GM18507 (cell line): ENCODE measurements at regions not wholly inside any gene's neighbourhood (a gene's known extent, or its start where the extent isn't known, plus 50 kb on each side); places are given as distances from the start of the nearest gene placed in this dataset.

Experiments
- DNase-seq: peaks from one replicate; pipeline ENCODE4 v3.0.0; 2011; ENCODE audit warnings: low read depth; ENCODE audit not compliant: insufficient read length; ENCODE audit errors: extremely low spot score
- FAIRE-seq: peaks from 2 replicates; lab custom pipeline; 2011; peaks lifted over from hg19 to GRCh38; lab: Jason Lieb, UNC

DNA sequence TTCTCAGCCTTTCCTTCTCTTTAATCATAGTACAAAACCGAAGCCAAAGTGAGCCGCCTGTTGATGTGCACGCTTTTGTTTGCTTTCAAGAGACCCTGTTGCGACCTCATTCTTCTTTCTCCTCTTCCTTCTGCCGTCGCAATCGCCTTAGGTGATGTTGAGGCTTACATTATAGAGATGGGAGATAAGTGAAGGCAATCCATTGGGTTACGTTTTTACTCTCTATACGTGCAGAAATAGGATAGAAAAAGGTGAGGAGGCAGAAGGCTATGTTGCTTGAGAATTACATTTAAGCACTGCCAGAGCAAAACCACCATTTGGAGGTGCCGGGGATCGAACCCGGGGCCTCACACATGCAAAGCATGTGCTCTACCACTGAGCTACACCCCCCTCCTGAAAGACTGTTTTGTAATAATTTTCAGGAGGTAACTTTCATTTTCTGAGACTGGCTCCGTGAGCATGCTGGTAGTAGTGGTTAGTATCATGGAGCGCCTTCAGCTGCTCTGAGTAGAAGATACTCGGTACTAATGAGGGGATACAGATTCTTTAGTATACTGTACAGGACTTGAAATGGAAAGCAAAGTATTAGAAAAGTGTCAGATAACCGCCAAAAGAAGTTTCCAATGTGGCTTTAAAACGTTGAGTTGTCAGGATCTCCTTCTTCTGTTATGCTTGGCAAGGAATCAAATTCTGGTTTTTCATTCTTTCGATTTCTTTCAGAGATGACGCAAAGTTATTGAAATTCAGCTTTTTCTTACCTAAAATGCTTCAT, 165.6 kb downstream of the TRIM27 start:
- DNase-seq = no peak

DNA sequence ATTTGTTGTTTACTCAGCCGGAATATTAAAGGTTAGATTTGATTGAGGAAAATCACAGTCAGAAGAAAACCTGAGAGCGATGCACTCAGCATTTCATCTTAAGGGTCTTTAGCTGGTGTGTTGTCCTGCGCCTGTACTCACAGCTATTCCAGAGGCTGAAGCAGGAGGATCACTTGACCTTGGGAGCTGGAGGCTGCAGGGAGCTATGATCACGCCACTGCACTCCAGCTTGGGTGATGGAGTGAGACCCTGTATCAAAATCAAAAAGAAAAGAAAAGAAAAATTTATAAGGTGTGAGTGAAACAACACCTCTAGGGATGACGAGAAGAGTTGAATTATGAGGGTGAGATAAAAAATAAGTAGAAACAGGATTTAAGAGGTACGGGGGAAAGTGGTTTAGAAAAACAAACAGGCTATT, 165.0 kb downstream of the TRIM27 start:
- DNase-seq (no peak), FAIRE-seq (no peak)

More for the DNA sequence above, 165.6 kb downstream of the TRIM27 start:
- FAIRE-seq = no peak

DNA sequence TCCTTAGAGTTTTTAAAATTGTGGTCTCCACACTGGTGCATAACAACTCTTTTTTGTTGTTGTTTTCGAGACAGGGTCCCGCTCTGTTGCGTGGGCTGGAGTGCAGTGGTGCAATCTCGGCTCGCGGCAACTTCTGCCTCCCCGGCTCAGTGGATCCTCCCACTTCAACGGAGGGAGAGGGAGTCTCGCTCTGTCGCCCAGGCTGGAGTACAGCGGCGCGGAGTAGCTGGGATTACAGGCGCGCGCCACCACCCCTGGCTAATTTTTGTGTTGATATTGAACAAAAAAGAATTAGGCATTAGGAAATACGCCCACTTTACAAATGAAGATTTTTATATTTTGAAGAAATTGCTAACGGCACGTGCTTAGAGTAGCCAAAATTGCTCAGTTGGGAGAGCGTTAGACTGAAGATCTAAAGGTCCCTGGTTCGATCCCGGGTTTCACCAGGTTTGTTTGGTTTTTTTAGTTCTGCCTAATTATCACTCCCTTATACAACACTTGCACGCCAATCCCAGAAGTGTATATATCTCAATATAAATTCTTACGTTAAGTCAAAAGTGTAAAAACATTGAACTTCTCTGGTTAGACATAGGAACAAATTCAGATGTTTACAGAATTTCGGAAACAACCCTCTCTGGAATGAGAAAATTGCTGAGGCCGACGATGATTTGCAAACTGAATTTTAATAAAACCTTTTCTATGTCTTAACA, 159.6 kb downstream of the TRIM27 start:
- no peak for DNase-seq
- FAIRE-seq = no peak

DNA sequence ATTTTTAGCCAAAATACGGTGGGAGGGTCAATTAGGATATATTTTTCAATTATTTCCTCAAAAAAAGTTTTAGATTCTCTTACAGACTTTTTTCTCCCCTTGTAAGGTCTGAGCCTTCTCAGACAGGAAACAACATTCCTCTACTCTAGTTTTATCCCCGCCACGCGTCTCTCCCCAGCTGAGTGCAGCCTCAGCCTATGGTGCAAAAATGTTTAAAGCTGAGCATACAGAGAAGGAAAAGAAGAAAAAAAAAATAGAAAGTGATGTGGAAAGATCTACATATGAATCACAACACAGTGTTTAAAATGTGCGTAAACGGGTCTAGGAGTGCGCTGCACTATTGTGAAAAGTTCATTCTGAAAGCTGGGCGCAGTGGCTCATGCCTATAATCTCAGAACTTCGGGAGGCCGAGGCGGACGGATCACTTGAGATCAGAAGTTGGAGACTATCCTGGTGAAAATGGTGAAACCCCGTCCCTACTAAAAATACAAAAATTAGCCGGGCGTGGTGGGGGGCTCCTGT, 159.0 kb downstream of the TRIM27 start:
- FAIRE-seq = no peak
- no peak for DNase-seq

DNA sequence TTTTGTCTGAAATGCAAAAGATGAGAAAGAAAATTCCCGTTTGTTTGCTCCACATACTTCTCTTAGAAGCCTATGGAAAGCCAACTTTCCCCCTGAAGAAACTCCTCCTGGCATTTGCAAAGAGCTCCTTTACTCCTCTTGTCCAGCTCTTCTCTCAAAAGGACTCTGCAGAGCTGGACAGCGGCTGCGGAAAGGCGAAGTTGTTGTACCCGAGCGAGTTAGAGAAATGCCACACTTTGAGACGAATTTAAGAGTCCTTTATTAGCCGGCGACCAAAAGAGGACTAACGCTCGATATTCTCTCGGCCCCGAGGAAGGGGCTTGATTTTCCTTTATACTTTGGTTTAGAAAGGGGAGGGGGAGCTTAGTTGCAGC, 157.8 kb downstream of the TRIM27 start:
- DNase-seq (no peak), FAIRE-seq (no peak)

DNA sequence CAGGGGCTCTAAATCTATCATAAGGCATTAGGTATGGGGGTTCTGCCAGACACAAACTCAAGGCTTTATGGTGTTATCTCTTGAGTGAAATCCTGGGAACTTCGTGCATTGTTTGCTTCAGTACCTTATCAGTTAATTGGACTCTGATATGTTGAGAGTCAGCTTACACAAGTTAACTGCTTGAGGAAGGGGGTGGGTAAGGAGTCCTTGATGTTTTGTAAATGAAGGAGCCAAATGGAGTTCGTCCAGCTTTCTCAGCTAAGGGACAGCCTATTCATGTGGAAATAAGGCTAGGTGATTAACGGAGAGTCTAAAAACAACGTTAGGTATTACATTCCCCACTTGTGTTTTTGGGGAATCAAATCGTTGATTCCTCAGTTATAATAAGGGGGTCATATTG, 157.4 kb downstream of the TRIM27 start:
- DNase-seq = no peak
- FAIRE-seq = no peak

DNA sequence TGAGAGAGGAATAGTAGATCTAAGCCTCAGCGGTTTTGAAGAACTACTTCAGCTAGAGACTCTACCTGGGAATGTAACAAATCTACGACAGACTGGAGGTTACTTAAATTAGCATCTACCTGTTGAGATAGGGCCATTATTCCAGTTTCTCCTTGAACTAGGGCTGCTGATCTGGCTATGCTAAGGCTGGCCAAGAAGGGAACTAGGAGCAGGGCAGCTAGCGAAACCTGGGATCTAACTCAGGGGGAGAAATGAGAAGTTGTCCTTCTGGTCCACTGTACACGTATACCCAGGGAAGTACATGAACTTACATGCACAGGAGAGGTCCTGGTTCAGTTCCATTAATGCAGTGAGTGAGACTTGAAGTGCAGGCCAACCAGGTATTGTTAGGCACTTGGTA, 156.7 kb downstream of the TRIM27 start:
- DNase-seq = no peak
- no peak for FAIRE-seq

DNA sequence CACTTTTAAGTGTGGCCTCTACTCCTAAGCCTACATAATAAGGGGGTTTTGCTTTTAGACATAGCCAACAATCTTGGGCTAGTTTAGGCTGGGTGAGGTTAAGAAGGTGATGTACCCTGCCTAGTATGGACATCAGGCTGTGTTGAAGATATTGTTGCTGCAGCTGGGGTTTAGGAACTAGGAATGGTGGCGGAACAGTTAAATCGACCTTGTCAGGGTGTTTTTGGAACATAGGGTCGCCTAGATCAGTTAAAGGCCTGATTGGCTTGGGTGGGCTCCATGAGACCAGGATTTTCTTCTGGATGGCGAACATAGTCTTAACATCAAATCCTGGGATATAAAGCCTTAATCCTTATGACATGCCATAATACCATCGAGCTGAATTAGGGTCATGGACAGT, 156.1 kb downstream of the TRIM27 start:
- DNase-seq (no peak), FAIRE-seq (no peak)

DNA sequence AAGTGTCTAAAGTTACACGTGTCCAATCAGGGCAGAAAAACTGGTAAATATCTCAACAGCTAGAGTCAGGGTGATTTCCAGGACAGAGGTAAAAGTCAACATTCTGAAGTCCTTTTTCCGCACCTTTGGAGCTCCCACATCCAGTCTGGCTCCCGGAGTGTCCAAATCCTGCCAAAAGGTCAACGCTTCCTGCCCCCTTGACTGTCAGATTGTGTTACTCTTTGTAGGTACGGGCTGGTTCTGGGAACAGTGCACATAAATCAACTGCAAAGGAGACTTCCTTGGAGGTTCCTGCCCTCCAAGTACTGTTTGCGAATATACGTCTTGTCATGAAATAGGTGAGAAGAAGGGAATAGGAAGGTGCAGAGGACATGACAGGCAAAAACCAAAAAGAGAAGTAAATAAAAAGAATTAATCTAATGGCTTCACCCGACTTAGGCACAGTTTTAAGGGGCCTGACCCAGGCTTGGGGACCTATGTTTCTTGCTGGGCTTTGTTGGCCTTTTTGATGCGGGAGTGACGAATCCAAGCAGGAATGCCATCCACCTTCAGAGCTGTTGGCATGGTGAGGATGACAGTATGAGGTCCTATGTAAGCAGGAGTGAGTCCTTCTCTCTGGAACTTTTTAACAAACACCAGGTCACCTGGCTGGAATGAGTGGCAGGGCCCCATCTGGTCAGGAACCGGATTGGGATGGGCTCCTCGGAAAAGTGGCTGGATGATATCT, 155.4 kb downstream of the TRIM27 start:
- FAIRE-seq = no peak

DNA sequence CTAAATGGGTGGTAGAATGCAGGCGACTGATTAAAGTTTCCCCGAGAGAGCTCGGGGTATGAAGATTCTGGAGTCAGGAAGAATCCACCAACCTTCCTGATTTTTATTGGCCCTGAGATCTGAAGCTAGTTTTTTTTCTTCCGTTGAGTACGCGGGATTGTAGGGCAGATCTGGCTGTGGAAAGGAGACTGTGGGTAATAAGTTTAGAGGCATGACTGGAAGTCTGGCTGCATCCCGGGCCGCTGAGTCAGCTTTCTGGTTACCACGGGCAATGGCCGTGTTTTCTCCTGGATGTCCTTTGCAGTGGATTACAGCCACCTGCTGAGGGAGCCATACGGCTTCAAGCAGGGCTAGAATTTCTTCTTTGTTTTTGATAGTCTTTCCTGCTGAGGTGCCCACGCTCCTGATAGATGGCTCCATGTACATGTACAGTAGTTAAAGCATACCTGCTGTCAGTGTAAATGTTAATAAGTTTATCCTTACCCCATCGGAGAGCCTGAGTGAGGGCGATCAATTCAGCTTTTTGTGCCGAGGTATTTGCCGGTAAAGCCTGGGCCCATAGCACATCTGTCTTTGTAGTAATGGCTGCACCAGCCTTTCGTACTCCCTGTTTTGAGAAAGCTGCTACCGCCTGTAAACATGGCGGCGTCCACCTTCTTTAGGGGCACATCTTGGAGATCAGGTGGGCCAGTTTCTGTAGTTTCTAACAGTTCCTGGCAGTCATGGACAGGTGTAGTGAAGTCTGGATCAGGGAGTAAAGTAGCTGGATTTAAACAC, 154.0 kb downstream of the TRIM27 start:
- no peak for DNase-seq
- FAIRE-seq = no peak

More for the DNA sequence above, 155.4 kb downstream of the TRIM27 start:
- no peak for DNase-seq

DNA sequence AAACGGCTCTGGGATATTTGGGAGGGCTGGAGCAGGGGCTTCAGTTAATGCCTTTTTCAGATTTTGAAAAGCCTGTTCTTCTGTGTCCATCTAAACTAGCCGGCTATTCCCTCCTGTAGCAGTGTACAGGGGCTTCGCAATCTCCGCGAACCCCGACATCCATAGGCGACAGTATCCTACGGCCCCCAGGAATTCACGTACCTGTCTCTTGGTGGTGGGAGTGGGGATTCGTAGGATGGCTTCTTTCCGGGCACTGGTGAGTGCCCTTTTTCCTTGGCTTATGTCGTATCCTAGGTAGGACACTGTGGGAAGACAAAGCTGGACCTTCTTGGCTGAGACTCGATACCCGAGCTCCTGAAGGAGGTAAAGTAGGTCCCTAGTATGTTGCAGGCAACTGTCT, 153.1 kb downstream of the TRIM27 start:
- FAIRE-seq = no peak
- no peak for DNase-seq

DNA sequence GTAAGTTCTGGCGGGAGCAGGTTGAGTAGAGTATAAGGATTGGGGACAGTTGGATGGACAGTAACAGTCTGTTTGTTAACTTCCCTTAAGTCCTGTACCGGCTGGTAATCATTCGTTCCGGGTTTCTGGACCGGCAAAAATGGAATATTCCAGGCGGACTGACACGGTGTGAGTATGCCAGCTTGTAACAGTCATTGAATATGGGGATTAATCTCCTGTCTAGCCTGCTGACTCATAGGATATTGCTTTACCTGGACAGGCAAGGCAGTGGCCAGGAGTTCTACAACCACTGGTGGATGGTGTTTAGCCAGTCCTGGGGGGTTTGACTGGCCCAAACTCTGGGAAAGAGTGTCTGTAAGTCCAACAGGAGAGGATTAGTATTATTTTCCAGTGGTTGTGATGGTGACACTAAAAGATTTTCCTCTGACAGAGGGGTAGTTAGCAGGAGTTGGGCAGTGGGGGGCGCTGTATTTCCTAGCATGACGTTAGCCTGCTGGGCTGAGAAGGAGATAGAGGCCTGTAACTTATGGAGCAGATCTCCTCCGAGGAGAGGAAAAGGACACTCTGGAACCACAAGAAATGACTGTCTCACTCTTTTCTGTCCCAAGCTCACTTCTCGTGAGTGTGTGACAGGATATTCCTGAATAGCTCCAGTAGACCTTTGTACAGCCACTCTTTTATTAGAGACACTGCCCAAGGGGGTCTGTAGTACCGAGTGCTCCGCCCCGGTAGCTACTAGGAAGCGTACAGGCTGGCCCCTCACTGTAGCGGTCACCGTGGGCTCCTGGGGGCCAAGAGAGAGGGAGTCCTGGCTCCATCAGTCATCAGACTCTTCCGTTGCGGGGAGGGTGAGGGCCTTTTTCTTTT, 152.2 kb downstream of the TRIM27 start:
- FAIRE-seq (no peak), DNase-seq (no peak)

DNA sequence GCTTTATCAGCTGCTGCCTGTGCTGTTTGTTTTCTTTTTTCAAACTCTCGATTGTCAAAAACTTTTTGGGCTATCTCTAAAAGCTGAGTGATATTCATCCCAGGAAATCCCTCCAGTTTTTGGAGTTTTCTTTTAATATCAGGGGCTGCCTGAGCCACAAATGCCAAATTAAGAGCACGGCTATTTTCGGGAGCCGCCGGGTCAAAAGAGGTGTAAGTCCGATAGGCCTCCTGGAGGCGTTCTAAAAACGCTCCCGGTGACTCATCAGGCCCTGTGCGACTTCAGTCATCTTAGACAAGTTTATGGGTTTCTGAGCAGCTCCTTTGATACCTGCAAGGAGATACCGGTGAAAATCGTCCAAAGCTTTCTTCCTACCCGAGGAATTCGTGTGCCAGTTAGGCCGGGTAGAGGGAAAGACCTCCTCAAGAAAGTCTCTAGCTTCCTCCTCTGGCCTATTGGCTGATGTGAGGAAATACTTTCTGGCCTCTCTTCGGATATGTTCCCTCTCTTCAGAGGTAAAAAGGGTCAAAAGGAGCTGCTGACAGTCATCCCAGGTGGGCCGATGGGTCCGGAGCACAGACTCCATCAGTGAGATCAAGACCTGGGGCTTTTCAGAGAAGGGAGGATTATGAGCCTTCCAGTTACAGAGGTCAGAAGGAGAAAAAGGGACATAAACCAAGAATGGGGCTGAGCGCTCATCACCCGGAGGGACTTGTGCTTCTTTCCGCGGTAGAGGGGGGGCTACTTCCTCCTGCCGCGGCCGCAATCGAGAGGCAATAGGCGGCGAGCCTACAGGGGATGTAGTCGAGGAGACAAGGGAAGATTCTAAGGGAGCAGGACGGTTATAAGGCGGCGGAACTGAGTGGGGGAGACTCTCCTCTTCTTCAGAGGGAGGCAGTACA, 151.1 kb downstream of the TRIM27 start:
- FAIRE-seq (no peak), DNase-seq (no peak)

DNA sequence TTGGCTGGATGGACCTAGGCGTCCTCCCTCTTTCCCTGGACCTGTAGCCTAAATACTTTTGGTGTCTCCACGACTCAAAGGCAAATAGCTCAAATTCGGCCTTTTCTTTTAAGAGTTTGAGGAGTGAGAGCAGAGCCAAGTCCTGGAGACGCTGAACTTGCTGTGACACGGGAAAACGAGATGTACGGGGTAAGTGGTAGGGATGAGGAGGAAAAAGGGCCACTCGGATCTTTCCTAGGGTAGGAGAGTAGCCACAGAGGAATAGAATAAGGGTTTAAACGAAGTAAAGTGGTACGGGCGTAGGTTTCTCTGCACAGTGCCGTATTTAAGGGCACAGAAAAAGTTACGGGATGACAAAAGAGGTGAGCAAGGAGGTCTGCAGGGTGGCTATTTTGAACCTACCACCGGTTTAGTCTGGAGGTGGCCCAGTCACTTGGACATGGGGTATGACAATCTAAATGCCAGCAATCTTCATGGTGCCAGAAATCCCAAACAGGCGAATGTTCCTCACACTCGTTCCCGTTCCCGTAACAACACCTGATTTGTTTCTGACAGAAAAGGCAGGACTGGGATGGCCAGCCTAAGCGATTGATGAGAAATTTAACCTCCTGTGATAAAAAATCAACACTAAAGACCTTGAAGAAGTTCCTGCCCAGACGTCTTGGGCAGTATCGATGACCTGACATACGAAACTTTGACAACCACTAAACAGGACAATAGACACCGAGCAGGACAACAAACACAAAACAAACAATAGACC, 149.3 kb downstream of the TRIM27 start:
- FAIRE-seq (no peak), DNase-seq (no peak)

DNA sequence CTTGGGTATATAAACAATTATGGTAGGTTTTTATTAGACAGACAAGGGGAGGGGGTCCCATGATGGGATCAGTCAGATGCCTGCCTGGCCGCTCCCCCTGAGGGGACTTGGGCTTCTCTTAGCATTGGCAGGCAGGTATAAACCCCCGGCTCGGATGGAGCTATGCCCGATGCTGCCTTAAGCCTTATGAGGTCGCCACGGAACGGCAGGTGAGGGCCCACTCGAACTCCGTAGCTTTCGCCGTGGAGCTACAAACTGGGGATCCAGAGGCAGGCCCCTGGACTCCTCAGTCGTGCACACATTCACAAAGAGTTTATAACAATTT, 148.8 kb downstream of the TRIM27 start:
- DNase-seq (no peak), FAIRE-seq (no peak)

DNA sequence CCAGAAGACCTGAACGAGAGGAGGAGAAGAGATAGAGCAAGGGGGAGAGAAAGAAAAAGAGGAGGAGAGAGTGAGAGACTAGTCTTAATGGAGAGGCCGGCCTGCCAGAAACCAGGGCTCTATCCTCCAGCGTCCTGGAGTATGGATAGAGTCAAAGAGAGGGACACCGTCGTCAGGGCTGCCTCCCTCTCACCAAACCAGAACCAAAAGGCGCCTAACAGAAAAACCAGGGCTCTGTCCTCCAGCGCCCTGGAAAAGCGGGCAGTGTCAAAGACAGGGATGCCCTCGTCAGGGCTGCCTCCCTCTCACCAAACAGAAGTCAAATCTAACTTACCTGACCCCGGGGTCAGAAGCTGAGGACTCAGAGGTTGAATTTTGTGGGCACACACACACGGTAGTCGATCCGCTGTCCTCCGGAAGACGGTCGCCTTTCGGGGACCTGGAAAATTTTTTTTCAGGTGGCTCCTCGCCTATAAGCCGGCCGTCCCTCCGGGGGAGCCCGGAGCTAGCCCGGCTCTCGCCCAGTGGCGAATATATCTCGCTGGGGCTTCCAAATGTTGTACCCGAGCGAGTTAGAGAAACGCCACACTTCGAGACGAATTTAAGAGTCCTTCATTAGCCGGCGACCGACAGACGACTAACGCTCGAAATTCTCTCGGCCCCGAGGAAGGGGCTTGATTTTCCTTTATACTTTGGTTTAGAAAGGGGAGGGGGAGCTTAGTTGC, 148.2 kb downstream of the TRIM27 start:
- FAIRE-seq (no peak), DNase-seq (no peak)
